T-helper 9 cell (primary cell): ENCODE measurements at regions not wholly inside any gene's neighbourhood (a gene's known extent, or its start where the extent isn't known, plus 50 kb on each side); places are given as distances from the start of the nearest gene placed in this dataset.
"Not testable (repeated sequence)": the region's sequence is repeated elsewhere in the genome, so short reads cannot be mapped to it uniquely, and the experiment has no call there.

Experiments
- DNase-seq: peaks from one replicate; pipeline ENCODE4 v3.0.0-alpha.2; 2020

DNA sequence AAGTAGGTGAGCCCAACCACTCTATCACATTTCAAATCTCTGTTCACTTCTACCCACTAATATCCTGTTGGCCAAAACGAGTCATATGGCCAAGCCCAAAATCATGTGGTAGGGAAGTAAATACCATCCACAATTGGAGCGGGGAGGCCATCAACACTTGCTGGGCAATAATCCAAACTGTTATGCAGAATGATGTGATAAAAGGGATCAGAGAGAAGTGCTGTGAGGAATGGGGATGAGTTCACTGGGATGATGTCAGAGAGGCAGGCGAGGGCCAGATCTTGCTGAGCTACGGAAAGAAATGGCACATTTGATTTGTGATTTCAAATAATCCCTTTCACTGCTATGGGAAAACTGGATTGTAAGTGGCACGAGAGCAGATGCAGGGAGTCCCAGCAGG, 188.4 kb downstream of the NPIPA8 start:
- not testable (repeated sequence) for DNase-seq

DNA sequence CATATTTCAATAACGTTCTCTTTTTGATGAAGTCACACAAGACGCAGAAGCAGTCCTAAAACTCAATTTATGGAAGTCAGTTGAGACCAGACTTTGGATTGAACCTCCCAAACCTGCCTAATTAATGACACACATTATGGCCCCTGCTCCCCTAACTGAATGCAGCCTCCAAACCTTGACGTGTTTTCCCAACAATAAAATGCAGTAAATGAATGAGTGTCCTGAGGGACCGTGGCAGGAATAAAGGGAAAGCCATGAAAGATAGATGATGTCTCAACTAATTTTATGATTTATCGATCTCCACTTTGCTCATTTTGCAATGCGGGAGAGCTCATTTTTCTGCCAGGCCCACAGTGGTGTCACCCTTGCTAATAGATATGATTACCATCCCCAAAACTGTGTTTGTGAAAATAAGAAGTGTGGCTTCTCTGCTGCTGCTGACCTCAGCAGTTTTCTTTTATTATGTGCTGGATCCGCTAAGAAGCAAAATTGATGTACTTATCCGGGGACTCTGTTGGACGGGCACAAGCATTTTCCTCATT, 189.9 kb downstream of the NPIPA8 start:
- DNase-seq, result not testable (repeated sequence)

DNA sequence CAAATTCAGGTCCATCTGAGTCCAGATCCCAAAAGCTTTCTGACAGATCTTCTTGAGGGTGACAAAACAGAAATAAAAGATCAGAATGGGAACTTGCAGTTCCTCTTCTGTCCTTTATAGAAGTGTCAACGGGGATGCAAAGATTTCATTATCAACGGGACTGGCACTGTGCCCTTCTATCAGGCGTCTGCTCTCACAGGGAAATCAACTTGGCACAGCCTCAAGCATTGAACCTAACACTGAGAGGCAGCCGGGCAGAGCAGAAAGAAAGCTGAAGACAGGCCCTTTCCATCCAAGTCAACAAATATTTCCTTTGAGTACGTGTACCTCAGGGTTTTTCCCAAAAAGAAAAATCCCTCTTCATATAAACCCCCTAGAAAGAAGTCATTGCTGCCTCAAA, 194.5 kb downstream of the NPIPA8 start:
- DNase-seq, result not testable (repeated sequence)

- DNase-seq, result not testable (repeated sequence)
Measured at GRCh38 chr16:18136288-18136687, 200.2 kb downstream of the NPIPA8 start.

DNA sequence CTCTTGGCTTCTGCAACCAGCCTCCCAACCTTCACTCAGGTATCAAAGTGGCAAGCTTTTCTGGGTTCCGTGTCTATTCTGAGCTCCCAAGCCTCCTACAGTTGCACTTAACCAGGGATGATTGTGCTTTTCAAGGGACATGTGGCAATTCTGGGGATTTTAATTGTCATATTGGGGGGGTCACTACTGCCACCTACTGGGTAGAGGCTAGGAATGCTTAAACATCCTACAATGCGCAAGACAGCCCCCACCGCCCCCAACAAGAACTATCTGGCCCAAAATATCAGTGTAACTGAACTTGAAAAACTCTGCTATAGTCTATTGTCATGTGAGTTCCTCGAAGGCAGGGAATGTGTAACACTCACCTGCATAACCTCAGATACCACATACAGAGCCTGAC, 201.5 kb downstream of the NPIPA8 start:
- not testable (repeated sequence) for DNase-seq

DNA sequence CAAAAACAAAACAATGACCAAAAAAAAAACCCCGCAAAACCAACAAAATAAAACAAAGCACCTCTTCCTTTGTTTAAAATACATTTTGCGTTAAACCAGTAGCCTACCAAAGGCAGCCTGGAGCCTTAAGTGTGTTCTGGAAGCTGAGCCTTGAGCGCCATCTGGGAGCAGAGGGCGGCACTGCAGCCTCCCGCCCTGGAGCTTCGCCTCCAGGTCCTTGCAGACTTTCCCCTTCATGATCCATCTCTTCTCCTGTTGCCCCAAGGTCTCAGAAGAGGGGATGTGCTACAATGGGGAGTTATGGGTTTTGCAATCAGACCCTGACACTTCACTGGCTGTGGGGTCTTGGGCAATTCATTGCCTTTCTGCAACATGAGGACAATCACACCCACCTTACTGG, 204.9 kb downstream of the NPIPA8 start:
- not testable (repeated sequence) for DNase-seq

DNA sequence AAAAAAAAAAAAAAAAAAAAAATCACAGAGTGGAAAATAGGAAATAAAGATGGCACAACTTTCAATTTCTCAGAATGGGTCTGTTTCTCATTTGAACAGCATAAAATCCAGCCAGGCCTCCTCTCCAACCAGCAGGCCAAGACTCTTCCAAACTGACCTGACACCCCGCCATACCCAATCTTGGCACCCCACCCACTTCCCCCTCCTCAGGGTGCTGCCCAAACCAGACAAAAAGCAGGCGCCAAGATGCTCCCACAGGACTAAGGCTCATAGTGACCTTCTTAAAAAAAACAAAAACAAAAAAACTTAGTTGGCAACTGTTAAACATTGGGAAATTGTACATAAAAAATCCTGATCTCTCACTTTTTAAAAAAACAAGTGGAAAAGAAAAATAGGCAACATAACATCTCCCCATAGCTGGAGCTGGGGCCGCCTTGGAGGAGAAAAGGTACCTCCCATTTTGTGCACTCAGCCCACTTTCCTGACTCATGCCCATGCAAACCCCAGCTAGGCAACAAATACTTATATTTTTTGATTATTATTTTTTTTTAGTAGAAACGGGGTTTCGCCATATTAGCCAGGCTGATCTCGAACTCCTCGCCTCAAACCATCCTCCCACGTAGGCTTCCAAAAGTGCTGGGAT, 205.9 kb downstream of the NPIPA8 start:
- not testable (repeated sequence) for DNase-seq

DNA sequence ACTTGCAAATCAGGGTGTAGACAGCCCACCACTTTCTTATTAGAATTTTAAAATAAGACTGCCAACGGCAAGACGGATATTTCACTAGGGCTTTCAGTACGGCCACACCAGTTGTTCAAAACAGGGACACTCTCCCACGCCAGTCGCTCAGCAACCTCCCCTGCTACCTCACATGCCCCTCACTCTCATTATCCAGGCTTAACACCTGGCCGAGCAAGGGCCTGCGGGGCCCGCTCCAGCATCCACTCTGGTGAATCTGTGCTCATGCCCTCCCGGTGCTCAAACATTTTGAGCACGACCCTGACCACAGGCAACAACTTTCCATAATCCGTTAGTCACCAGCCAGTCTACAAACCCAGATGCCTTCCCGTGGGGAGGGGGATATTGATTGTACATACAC, 209.5 kb downstream of the NPIPA8 start:
- not testable (repeated sequence) for DNase-seq

GRCh38 chr16:18119092-18119491, 217.4 kb downstream of the NPIPA8 start:
- not testable (repeated sequence) for DNase-seq

DNA sequence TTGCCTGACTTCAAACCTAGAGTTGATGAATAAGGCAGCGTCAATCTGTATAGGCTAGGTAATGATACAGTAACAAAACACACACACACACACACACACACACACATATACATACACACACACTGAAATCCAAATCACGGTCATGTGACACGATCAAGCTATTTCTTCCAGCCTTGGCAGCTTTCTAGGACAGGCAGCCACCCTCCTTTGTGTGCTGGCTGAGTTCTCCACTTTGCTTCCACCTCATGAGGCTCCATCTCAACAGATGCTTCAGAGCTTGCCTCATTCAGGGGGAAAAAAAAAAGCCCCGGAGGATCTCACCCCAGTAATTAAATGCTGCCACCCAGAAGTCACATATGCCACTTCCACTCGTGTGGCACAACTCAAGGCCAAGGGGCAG, 217.9 kb downstream of the NPIPA8 start:
- not testable (repeated sequence) for DNase-seq

DNA sequence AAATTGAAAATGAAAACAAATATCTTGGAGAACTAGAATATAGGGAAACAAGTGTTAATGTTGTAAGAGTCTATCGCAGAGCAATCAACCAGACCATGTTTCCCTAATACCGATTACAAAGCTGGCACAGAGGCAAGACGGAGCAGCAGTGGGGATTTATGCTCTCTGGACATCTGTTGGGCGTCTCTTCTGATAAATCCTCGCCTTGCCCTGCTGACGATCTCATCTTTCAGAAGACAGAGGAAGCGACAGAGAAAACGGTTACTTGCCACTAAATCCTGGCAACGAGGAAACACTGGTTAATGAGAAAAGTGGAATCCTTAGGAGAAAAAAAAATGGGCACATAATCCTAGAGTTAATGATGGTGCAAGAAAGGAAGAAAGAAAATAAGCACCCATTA, 218.5 kb downstream of the NPIPA8 start:
- DNase-seq, result not testable (repeated sequence)

- not testable (repeated sequence) for DNase-seq
Measured at GRCh38 chr16:18104412-18104811, 232.1 kb downstream of the NPIPA8 start.

DNA sequence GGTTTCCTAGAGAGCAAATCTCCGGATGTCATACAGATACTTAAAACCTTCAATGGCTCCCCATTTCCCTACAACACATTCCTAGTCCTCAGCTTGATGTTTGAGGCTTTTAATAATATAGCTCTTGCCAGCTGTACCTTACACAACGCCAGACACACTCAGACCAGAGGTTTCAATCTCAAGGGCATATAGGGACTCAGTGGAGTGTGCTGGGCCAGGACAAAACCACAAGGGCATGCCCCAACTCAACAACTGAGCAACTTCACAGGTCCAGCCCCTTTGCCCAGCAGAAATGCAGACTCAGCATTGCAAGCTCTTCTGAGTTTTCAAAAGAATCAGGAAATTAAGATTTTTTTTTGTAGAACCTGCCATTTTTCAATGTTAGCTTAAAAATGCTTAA, 235.5 kb downstream of the NPIPA8 start:
- DNase-seq, result not testable (repeated sequence)

DNA sequence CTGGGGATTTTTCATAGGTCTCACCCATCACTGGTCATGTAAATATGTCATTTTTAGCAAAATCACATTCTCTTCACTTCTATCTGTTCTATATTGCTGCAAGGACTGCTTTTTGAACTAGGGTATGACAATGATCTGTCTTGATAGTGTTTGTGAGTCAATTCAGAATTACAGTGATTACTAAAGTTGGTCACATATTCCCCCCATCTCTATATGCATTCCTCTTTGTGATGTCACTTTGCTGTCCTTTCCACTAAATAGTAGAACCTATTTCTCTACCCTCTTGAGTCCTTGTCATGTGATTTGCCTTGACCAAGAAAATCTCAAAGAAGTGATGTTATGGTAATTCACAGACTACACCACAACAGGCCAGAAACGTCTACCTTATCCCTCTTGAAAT, 243.9 kb downstream of the NPIPA8 start:
- not testable (repeated sequence) for DNase-seq

- DNase-seq, result not testable (repeated sequence)
Measured at GRCh38 chr16:18080658-18081363, 255.7 kb downstream of the NPIPA8 start.

DNA sequence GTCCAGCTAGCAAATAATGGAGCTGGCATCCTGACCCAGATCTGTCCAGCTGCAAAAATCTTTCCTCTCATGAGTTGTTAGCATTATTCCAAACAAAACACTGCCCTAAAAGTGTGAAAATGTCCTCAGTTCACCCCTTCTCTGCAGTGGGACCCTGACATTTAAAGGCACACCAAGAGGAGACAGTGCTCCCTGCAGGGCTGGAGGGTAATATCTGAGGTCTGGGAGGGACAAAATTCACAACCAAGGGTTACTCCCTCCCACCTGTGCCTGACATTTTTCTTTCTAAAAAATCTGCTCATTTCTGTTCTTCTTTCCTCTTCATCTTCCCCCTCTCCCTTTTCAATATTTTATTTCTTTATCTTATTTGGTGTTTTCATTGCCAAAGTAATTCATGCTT, 258.6 kb downstream of the NPIPA8 start:
- not testable (repeated sequence) for DNase-seq

DNA sequence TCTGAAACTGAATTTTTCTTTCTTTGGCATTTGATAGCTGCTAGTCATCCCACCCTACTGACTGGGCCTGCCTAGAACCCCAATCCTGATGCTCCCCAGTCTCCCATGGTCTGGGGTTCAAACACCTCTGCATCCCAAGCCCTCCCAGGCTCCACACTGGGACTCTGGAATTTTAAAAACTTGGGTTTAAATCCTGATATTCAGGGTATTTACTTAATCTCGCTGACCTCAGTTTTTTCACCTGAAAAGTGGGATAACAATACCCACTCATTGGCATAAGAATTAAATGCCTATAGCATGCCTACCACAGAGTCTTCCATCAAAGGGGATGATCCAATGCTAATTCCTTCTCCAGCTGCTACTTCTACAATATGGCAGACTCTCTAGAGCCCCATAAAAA, 264.4 kb downstream of the NPIPA8 start:
- no peak for DNase-seq

DNA sequence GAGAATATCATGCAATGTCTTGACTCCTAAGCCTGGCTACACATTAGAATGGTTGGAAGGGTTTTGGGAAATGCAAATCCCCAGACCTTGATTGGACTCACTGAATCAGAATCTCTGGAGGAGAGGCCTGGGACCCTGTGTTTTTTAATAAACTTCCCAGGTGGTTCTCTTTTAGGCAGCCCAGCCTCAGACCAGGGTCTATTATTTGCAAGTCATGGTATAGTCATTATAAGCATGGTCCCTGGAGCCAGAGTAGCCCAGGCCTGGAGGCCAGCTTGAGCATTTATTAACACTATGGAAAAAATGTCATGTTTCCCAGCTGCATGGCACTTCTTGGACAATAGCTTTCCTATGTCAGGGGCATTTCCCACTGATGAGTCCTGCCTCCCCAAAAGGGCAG, 266.9 kb downstream of the NPIPA8 start:
- DNase-seq, result no peak

GRCh38 chr16:18068477-18068876, 268.1 kb downstream of the NPIPA8 start:
- DNase-seq, result no peak

DNA sequence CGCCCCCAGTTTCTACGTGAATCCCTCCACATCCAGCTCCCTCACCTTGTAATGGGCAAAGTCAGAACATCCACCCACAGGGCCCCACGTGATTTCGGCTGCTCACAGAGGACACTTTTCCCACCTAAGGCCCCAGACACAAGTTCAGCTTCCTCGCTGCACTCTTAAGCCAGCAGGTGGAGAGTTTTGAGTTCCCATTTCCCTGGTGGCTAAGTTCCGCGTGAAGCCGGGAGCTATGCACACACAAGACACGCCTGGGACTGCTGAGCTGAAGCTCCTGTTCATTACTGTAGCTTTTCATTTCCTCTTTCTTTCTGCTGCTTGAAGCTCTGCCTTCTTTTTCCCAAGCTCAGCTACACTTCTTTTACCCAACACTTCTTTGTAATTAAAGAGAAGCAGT, 273.8 kb downstream of the NPIPA8 start:
- DNase-seq, result no peak

DNA sequence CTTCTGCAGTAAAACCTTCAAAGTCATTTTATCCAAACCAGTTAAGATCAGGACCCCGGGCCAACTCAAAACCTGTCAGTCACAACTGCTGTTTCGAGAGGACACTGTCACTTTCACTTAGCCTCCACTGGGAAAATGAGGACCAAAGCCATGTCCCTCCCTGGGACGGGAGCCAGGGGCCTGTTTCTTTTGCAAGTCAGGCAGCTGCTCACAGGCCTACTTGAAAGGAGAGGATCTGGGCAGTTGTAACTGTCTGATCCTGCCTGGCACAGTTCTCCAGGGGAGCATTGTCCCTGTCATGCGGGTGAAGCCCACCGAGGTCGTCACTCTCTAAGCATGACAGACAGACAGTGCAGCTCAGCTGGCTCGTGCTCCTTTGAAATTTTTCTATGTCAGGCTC, 276.2 kb downstream of the NPIPA8 start:
- no peak for DNase-seq

- DNase-seq, result no peak
Measured at GRCh38 chr16:18059577-18059976, 277.0 kb downstream of the NPIPA8 start.

DNA sequence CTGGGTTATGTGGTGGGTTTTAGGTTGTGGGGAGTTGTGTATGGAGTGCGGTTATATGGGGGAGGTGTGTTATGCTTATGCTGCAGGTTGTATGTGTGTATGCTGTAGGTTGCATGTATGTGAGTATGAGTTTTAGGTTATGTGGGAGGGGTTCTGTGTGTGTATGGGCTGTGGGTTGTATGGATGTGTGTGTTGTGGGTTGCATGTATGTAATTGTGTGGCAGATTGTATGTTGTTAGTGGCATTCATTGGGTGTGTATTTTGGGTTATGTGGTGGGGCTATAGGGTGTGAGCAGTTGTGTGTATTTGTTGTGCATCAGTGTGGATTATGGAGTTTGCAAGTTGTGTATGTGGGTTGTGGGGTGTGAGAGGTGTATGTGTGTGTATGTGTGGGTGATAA, 277.4 kb downstream of the NPIPA8 start:
- DNase-seq, result no peak

DNA sequence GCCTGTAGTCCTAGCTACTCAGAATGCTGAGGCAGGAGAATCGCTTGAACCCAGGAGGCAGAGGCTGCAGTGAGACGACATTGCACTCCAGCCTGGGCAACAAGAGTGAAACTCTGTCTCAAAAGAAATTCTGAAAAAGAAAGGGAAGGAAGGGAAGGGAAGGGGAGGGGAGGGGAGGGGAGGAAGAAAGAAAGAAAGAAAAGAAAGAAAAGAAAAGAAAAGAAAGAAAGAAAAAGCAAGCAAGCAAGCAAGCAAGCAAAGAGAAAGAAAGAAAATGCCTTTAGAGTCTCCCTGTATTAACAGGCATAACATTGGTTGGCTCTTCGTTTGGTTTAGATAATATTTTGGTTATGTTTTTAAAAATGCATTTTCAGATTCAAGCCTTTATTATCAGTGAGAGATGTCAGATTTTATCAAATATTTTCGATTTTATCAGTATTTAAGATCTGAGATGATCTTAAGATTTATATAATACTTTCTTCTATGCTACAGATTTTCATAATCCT, 281.1 kb downstream of the NPIPA8 start:
- DNase-seq, result no peak
